ENCODE measurements at regions not wholly inside any gene's neighbourhood (a gene's known extent, or its start where the extent isn't known, plus 50 kb on each side); places are given as distances from the start of the nearest gene placed in this dataset.
"Not testable (repeated sequence)": the region's sequence is repeated elsewhere in the genome, so short reads cannot be mapped to it uniquely, and the experiment has no call there.

DNA sequence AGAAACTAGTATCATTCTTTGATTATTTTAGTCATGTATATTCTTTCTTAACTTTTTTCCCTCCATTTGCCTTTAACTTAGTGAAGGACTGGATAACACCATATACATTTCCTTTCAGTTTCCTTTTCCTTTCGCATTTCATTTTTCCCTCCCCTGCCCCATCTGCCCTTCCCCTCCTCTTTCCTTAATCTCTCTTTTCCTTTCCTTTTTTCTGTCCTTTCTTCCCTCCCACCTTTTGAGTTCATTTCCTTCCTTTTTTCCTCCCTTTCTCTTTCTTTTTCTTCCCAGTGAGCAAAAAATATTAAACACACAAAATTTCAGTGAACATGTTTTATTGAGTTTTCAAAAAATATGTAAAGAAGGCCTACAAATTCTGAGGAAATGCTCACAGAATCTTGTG, 373.3 kb downstream of the SRGAP2C start:
- TF ChIP-seq, protein P1, sequence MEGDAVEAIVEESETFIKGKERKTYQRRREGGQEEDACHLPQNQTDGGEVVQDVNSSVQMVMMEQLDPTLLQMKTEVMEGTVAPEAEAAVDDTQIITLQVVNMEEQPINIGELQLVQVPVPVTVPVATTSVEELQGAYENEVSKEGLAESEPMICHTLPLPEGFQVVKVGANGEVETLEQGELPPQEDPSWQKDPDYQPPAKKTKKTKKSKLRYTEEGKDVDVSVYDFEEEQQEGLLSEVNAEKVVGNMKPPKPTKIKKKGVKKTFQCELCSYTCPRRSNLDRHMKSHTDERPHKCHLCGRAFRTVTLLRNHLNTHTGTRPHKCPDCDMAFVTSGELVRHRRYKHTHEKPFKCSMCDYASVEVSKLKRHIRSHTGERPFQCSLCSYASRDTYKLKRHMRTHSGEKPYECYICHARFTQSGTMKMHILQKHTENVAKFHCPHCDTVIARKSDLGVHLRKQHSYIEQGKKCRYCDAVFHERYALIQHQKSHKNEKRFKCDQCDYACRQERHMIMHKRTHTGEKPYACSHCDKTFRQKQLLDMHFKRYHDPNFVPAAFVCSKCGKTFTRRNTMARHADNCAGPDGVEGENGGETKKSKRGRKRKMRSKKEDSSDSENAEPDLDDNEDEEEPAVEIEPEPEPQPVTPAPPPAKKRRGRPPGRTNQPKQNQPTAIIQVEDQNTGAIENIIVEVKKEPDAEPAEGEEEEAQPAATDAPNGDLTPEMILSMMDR (conservative IDR thresholded peaks at IDR 0.05), result not testable (repeated sequence)
- not testable (repeated sequence) for TF ChIP-seq EZH2 (IDR thresholded peaks at IDR 0.05; ENCODE audit: low read depth)
